ENCODE measurements at regions not wholly inside any gene's neighbourhood (a gene's known extent, or its start where the extent isn't known, plus 50 kb on each side); places are given as distances from the start of the nearest gene placed in this dataset.
"Not testable (repeated sequence)": the region's sequence is repeated elsewhere in the genome, so short reads cannot be mapped to it uniquely, and the experiment has no call there.

GRCh38 chr6:22171006-22171405 lies 125.8 kb downstream of the PRL start:
- TF ChIP-seq EZH2phosphoT487 (IDR thresholded peaks at IDR 0.05; ENCODE audit: insufficient read depth, low read depth); EZH2 (IDR thresholded peaks at IDR 0.05; ENCODE audit: insufficient read depth, poor library complexity, severe bottlenecking): not testable (repeated sequence)
